Spleen (tissue), 7 donors: ENCODE measurements at regions not wholly inside any gene's neighbourhood (a gene's known extent, or its start where the extent isn't known, plus 50 kb on each side); places are given as distances from the start of the nearest gene placed in this dataset.
"Not testable (repeated sequence)": the region's sequence is repeated elsewhere in the genome, so short reads cannot be mapped to it uniquely, and the experiment has no call there.

Experiments
- CTCF ChIP-seq, 11 experiments: fragments of 200-600 bp in 7 of 11; fragments of 450-650 bp in 4 of 11; sonication (generic) in 4 of 11; IDR thresholded peaks in 8 of 11; conservative IDR thresholded peaks in 3 of 11; 1 replicate in 7 of 11; 2 replicates in 4 of 11; pipeline versions ENCODE4 v1.4.0 to v1.8.0; 2016 to 2021; ENCODE audit warnings: antibody characterized with exemption in 11 of 11, inconsistent platforms in 4 of 11, mild to moderate bottlenecking in 1 of 11
- POLR2A ChIP-seq, 3 donors: fragments of 450-650 bp; IDR thresholded peaks; one replicate each; pipeline ENCODE4 v1.5.1; 2017; ENCODE audit warnings: antibody characterized with exemption in 3 of 3, mild to moderate bottlenecking in 1 of 3
- donor health status: DM: no; HTN: no; CAD: no; lungs with moderate emphysema.
- donor health status: DM: no; HTN: no; CAD: no.
- donor health status: DM: no; HTN: no; CAD: no.

GRCh38 chr16:52908057-52908456 is 144.6 kb downstream of the CHD9NB start:
- TF ChIP-seq CTCF (IDR thresholded peaks at IDR 0.05 in 8 of 11, conservative IDR thresholded peaks at IDR 0.05 in 3 of 11); POLR2A (IDR thresholded peaks at IDR 0.05): not testable (repeated sequence)
